GM18526 (cell line): ENCODE measurements at regions not wholly inside any gene's neighbourhood (a gene's known extent, or its start where the extent isn't known, plus 50 kb on each side); places are given as distances from the start of the nearest gene placed in this dataset.

ENCODE experiments used
- POLR2A ChIP-seq: IDR thresholded peaks from 3 replicates; pipeline ENCODE4 v1.6.1; 2011; ENCODE audit not compliant: insufficient read length; ENCODE audit errors: extremely low read depth

- TF ChIP-seq POLR2A, result no peak
These were observed 274.5 kb upstream of the C1orf174 start for GRCh38 chr1:4174291-4175200.

- no peak for TF ChIP-seq POLR2A
These were observed 275.7 kb upstream of the C1orf174 start for GRCh38 chr1:4175566-4176405.

- no peak for TF ChIP-seq POLR2A
These were observed 276.8 kb upstream of the C1orf174 start for GRCh38 chr1:4176841-4177240.

DNA sequence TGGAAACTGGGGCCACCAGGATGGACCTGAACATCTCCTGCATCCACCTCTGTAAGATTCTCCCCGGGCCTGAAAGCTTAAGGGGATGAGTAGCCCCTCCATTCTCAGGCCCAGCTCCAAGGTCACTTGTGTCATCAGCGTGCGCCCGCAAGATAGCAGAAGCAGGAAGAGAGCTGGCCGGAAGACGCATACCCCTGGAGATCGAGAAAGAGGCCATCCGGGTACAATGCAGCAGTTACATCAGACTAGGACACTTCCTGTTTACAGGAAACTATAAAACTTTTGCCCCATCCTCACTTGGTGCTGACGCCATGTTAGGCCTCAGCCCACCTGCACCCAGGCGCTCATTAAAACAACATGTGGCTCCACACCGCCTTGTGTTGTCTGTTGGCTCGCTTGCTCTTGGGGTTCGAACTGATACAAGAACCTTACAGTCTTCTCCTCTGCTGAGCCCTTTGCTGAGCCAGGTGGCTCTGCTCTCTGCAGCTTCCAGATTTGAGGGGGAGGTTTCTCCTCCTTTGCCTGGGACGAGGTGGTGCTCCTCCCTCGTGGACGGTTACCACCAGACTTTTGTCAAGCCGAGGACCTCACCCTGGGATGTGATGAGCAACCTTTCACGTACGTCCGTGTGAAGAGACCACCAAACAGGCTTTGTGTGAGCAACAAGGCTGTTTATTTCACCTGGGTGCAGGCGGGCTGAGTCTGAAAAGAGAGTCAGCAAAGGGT, 277.5 kb upstream of the C1orf174 start:
- TF ChIP-seq POLR2A, result no peak

GRCh38 chr1:4178501-4179113, 278.5 kb upstream of the C1orf174 start:
- TF ChIP-seq POLR2A, result no peak

- no peak for TF ChIP-seq POLR2A
These were observed 280.1 kb upstream of the C1orf174 start for GRCh38 chr1:4179914-4180735.

DNA sequence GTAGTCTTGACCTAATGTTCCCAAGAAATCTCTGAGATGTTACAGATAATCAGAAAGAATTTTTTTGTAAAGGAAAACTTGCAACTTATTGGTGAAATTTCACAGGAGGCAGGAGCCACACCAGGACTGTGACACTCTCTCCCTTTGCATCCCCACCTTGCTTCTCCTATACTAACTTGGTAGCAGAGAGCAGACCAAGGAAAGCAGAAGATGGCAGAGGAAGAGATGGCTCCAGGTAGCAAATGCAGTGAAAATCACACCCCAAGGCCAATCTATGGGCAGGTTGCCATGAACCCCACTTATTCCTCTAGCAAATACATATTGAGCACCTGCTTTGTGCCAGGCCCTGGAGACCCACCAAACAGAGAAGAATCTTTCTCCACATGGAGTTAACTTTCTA, 303.4 kb upstream of the C1orf174 start:
- no peak for TF ChIP-seq POLR2A

DNA sequence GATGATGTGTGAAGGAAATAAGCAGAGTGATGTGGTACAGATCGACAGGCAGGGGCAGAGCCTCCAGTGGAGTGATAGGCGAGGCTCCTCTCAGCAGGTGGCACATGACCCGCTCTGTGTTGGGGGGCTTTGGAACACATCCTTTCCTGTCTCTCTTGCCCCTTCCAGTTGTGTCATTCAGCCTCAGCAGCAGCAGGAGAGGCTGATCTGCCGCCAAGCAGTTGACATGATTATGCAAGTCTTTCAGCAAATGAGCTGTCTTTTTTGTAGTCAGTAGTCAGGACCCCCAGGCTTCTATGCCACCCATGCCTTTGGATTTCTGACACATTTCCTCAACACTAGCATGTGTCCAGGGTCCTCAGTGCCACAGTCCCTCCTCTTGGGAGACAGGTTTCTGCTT, 307.1 kb upstream of the C1orf174 start:
- no peak for TF ChIP-seq POLR2A

GRCh38 chr1:4207842-4208692, 308.0 kb upstream of the C1orf174 start:
- no peak for TF ChIP-seq POLR2A

DNA sequence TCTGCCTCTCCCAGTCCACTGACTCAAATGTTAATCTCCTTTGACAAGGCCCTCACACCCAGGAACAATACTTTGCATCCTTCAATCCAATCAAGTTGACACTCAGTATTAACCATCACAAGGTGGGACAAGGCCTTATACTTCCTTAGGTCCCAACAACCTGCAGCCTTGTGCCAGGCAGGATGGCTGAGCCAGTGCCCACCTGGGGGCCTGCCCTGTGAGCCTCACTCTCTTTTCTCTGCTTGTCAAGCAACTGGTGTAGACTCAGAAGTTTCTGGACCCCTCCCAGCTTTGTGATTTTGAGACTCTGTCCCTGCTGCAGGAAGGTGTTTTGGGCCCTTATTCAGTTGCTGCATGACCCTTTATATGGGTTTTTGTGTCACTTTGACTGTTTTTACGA, 310.0 kb upstream of the C1orf174 start:
- no peak for TF ChIP-seq POLR2A

- TF ChIP-seq POLR2A, result no peak
These were observed 312.7 kb upstream of the C1orf174 start for GRCh38 chr1:4212796-4213195.

GRCh38 chr1:4213366-4213973, 313.4 kb upstream of the C1orf174 start:
- no peak for TF ChIP-seq POLR2A

DNA sequence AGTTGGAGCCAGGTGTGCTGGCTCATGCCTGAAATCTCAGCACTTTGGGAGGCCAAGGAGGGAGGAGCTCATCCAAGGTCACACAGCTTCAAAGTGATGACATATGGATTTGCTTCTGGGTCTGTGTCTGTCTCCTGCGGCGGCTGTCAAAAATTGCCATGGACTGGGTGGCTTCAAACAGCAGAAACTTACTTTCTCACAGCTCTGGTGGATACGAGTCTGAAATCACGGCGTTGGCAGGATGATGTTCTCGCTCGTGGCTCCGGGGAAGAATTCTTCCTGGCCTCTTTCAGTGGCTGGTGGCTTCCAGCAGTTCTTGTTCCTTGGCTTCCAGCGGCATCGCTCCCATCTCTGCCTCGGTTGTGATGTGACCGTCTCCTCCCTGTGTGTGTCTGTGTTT, 314.8 kb upstream of the C1orf174 start:
- TF ChIP-seq POLR2A, result no peak
